ENCODE measurements at regions not wholly inside any gene's neighbourhood (a gene's known extent, or its start where the extent isn't known, plus 50 kb on each side); places are given as distances from the start of the nearest gene placed in this dataset.

DNA sequence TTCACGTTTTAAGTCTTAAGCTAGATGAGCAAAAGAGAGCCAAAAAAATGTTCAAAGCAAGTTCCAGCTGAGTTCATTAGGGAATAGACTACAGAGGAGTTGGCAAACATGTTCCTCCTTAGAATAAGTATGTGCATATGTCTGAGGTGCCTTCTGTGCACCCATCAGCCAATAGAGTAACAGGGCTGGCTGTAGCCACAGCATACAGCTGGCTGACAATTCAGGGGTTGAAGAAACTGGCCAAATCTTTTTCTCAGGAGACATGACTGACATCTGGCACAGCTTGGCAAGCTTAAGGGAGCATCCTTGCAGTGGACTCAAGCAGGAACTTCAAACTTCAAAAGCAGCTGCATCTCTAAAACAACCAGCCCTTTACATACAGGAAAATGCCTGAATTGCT lies 414.8 kb upstream of the PCDH20 start:
- H3K36me3 ChIP-seq (ENCODE audit: control insufficient read depth, insufficient read depth, low read length), result no peaks in the 10 kb centered on the region
- H3K4me2 ChIP-seq (ENCODE audit: low read depth, low read length), result no peak overlapping the region
- H3K23ac ChIP-seq (ENCODE audit: low read depth, low read length), result no peak overlapping the region
- no peaks in the 10 kb centered on the region for H4K20me1 ChIP-seq (ENCODE audit: insufficient read depth, low read length)
- H2AK9ac ChIP-seq (replicated peaks; ENCODE audit: low read depth, low read length, poor library complexity), result no peak overlapping the region
- no peaks in the 10 kb centered on the region for H3K27me3 ChIP-seq (ENCODE audit: control insufficient read depth, insufficient read depth, low read length)
- no TSS peak for BruUV-seq (replicated peaks)
- no peak overlapping the region for H3K4ac ChIP-seq (ENCODE audit: low read depth, low read length)
- H3K4me3 ChIP-seq (ENCODE audit: insufficient read depth, low read depth, low read length), result no peak overlapping the region
- H3K4me1 ChIP-seq (ENCODE audit: control insufficient read depth, insufficient read depth, low read length), result no peaks in the 10 kb centered on the region
- H3K9me3 ChIP-seq (ENCODE audit: control insufficient read depth, insufficient read depth, low read length), result peaks cover 7% of the 10 kb centered on the region
- no peak overlapping the region for H3K27ac ChIP-seq (ENCODE audit: insufficient read depth, low read length)
- H4K5ac ChIP-seq (ENCODE audit: low read depth, low read length), result no peak overlapping the region
- no peak overlapping the region for H3K18ac ChIP-seq (ENCODE audit: low read depth, low read length)
- TF ChIP-seq RFX5 (IDR thresholded peaks at IDR 0.05; ENCODE audit: low read depth, low read length) (no peak), MAFK (IDR thresholded peaks at IDR 0.05; ENCODE audit: low read depth, low read length) (no peak), RCOR1 (IDR thresholded peaks at IDR 0.05; ENCODE audit: insufficient replicate concordance, low read length) (no peak), BHLHE40 (IDR thresholded peaks at IDR 0.05; ENCODE audit: low read depth, low read length) (no peak), RAD21 (IDR thresholded peaks at IDR 0.05; ENCODE audit: low read length) (no peak), NFE2L2 (IDR thresholded peaks at IDR 0.05; ENCODE audit: low read depth, low read length) (no peak), MAZ (IDR thresholded peaks at IDR 0.05; ENCODE audit: borderline replicate concordance, low read depth, low read length) (no peak), CEBPB (IDR thresholded peaks at IDR 0.05; ENCODE audit: low read depth, low read length) (no peak), CHD1 (IDR thresholded peaks at IDR 0.05; ENCODE audit: low read depth, low read length) (no peak)
- TF ChIP-seq, protein P1, sequence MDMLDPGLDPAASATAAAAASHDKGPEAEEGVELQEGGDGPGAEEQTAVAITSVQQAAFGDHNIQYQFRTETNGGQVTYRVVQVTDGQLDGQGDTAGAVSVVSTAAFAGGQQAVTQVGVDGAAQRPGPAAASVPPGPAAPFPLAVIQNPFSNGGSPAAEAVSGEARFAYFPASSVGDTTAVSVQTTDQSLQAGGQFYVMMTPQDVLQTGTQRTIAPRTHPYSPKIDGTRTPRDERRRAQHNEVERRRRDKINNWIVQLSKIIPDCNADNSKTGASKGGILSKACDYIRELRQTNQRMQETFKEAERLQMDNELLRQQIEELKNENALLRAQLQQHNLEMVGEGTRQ (IDR thresholded peaks at IDR 0.05; ENCODE audit: low read depth, low read length), result no peak
- TF ChIP-seq, protein P2, sequence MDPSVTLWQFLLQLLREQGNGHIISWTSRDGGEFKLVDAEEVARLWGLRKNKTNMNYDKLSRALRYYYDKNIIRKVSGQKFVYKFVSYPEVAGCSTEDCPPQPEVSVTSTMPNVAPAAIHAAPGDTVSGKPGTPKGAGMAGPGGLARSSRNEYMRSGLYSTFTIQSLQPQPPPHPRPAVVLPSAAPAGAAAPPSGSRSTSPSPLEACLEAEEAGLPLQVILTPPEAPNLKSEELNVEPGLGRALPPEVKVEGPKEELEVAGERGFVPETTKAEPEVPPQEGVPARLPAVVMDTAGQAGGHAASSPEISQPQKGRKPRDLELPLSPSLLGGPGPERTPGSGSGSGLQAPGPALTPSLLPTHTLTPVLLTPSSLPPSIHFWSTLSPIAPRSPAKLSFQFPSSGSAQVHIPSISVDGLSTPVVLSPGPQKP (IDR thresholded peaks at IDR 0.05; ENCODE audit: borderline replicate concordance, low read depth, low read length), result no peak
- H2BK120ac ChIP-seq (ENCODE audit: low read depth, low read length), result no peak overlapping the region
- WGBS, 2 experiments (ENCODE audit: extremely low coverage in 2 of 2, insufficient read length in 1 of 2), result 0% methylated on average over 1 of the region's 1 CpG; no CpG with 5 or more reads in 1 of the 2 experiments
- H2BK5ac ChIP-seq (ENCODE audit: low read depth, low read length, poor library complexity, severe bottlenecking), result no peak overlapping the region
- ChIA-PET POLR2A (ENCODE audit: unreplicated experiment) (no interaction called here), CTCF (no interaction called here)
- no peak overlapping the region for H3K14ac ChIP-seq (replicated peaks; ENCODE audit: low read depth, low read length)
- intact Hi-C loops (cut with micrococcal nuclease), result no loop called here
- no peaks in the 10 kb centered on the region for H3K9me1 ChIP-seq (ENCODE audit: insufficient read depth, low read length)
- DNase-seq (no peak), ATAC-seq (ENCODE audit: low read depth) (no peak)
- H4K8ac ChIP-seq (ENCODE audit: low read depth in 2 of 2, low read length in 2 of 2), result no peak overlapping the region
- no peak overlapping the region for H3K56ac ChIP-seq (ENCODE audit: extremely low read depth, insufficient read depth, low read length)
- no peaks in the 10 kb centered on the region for H3K79me1 ChIP-seq (ENCODE audit: low read depth in 1 of 2, low read length in 2 of 2)
- no peak overlapping the region for H2AFZ ChIP-seq (replicated peaks; ENCODE audit: low read length, poor library complexity)
- no peak overlapping the region for H4K91ac ChIP-seq (ENCODE audit: insufficient read depth, low read depth, low read length)
- H2AK5ac ChIP-seq (ENCODE audit: low read depth, low read length), result no peak overlapping the region
- in situ Hi-C loops (cut with MboI; ENCODE audit: low sequenced_read_pairs), result no loop called here
- H3K9ac ChIP-seq (ENCODE audit: low read depth, low read length), result no peak overlapping the region
- no peak overlapping the region for H2BK20ac ChIP-seq (ENCODE audit: low read depth, low read length)
- dilution Hi-C loops (cut with HindIII; ENCODE audit: low sequenced_read_pairs, unreplicated experiment), result no loop called here
- no peak overlapping the region for H2BK15ac ChIP-seq (ENCODE audit: low read depth, low read length)
